ENCODE measurements at regions not wholly inside any gene's neighbourhood (a gene's known extent, or its start where the extent isn't known, plus 50 kb on each side); places are given as distances from the start of the nearest gene placed in this dataset.

- no peak overlapping the region for H3K23ac ChIP-seq (ENCODE audit: insufficient read length, low read depth, low read length)
- H3K4me3 Mint-ChIP-seq: no peak overlapping the region
Measured at GRCh38 chr3:44070841-44071546, 170.7 kb upstream of the TOPAZ1 start.

More at GRCh38 chr3:44070841-44071546, 170.7 kb upstream of the TOPAZ1 start:
- Mint-ChIP-seq H3K36me3 (ENCODE audit: insufficient read depth in 1 of 3, low read depth in 3 of 3) (no peaks in the 10 kb centered on the region), H3K27ac (no peak overlapping the region), H3K9me3 (no peaks in the 10 kb centered on the region; a peak in 1 of 5 replicates), H3K27me3 (ENCODE audit: low read depth) (peaks cover 2% of the 10 kb centered on the region), H3K4me1 (peaks cover 25% of the 10 kb centered on the region in 2 experiments)
- Histone ChIP-seq H2BK12ac (ENCODE audit: insufficient read length, low read depth, low read length) (no peak overlapping the region), H4K8ac (replicated peaks; ENCODE audit: insufficient read length, low read depth, low read length) (no peak overlapping the region), H3K9ac (ENCODE audit: extremely low read depth, insufficient read length, low read length) (no peak overlapping the region), H3K27me3 (ENCODE audit: insufficient read depth, low read length) (no peaks in the 10 kb centered on the region), H3K14ac (ENCODE audit: insufficient read depth, low read length) (no peak overlapping the region), H3T11ph (ENCODE audit: low read length) (no peak overlapping the region), H2BK120ac (ENCODE audit: low read depth, low read length, poor library complexity, severe bottlenecking) (no peak overlapping the region), H2BK5ac (ENCODE audit: insufficient read length, low read length) (no peak overlapping the region), H3K9me3 (ENCODE audit: control insufficient read depth, low read depth, low read length) (no peaks in the 10 kb centered on the region), H3K56ac (ENCODE audit: insufficient read length, low read depth, low read length) (no peak overlapping the region), H3K4ac (ENCODE audit: low read depth, low read length) (no peak overlapping the region), H3K23me2 (ENCODE audit: insufficient read length, low read depth, low read length, poor library complexity, severe bottlenecking) (no peaks in the 10 kb centered on the region), H3K79me1 (ENCODE audit: insufficient read depth, low read depth, low read length, poor library complexity, severe bottlenecking) (no peaks in the 10 kb centered on the region), H4K91ac (ENCODE audit: insufficient read length, low read depth, low read length) (no peak overlapping the region), H4K20me1 (ENCODE audit: control insufficient read depth, insufficient read depth, insufficient read length) (no peaks in the 10 kb centered on the region), H2AFZ (ENCODE audit: low read length) (no peak overlapping the region), H3K4me1 (ENCODE audit: insufficient read depth, low read length) (peaks cover 6% of the 10 kb centered on the region; the same call in 1 of the 2 replicates), H3K27ac (ENCODE audit: insufficient read length, low read depth, low read length) (no peak overlapping the region), H3K18ac (ENCODE audit: insufficient read length, low read depth, low read length) (no peak overlapping the region), H3K79me2 (ENCODE audit: insufficient read depth, low read length) (no peaks in the 10 kb centered on the region), H2BK15ac (ENCODE audit: low read depth, low read length) (no peak overlapping the region), H3K4me2 (ENCODE audit: insufficient read depth, insufficient read length, low read length) (no peak overlapping the region), H2AK5ac (ENCODE audit: insufficient read length, low read length) (no peak overlapping the region), H4K5ac (ENCODE audit: insufficient read length, low read depth, low read length) (no peak overlapping the region), H2BK20ac (ENCODE audit: low read depth, low read length, poor library complexity, severe bottlenecking) (no peak overlapping the region)
- DNase-seq: no peak
- no CpG with 5 or more reads among the region's 8 CpGs for WGBS (ENCODE audit: extremely low coverage, insufficient read length, low lambda C conversion rate)
- TF ChIP-seq CTCF (conservative IDR thresholded peaks at IDR 0.05): no peak

Data from H9 (cell line).